ENCODE measurements at regions not wholly inside any gene's neighbourhood (a gene's known extent, or its start where the extent isn't known, plus 50 kb on each side); places are given as distances from the start of the nearest gene placed in this dataset.

DNA sequence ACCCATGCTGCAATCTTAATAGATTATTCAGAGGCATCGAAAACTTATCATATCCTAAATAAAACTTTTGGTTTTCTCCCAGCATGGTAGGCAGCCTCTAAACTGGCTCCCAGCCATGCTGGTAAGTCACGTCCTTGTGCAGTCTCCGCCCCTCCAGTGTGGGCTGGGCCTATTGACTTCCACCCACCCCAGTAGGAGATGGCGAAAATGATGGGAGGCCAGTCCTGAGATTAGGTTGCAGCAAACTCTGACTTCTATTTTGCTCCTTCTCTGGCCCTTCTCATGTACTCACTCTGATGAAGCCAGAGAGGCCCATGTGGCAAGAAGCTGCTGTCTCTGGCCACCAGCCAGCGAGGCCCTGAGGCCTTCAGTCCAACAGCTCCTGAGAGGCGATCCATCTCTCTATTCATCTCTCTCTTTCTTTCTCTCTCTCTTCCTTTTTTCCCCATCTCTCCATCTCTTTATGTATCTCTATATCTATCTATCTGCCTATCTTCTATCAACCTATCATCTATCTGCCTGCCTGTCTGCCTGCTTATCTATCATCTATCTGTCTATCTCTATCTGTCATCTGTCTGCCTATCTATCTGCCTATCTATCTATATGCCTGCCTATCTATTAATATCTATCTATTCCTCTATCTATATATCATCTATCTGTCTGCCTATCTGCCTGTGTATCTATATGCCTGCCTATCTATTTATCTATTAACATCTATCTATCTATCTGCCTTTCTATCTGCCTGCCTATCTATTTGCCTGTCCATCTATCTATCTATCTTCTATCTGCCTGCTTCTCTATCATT lies 52.7 kb upstream of the STX16 start (continued):
- TF ChIP-seq RFX5 (IDR thresholded peaks at IDR 0.05; ENCODE audit: borderline replicate concordance, low read depth, low read length), result no peak
- TF ChIP-seq POLR2AphosphoS5 (IDR thresholded peaks at IDR 0.05; ENCODE audit: low read depth, low read length), result no peak
- no peak for TF ChIP-seq BRCA1 (IDR thresholded peaks at IDR 0.05; ENCODE audit: low read depth, low read length)
- TF ChIP-seq SP1 (IDR thresholded peaks at IDR 0.05; ENCODE audit: low read depth, low read length), result no peak

Data from H1 (cell line).